ENCODE measurements at regions not wholly inside any gene's neighbourhood (a gene's known extent, or its start where the extent isn't known, plus 50 kb on each side); places are given as distances from the start of the nearest gene placed in this dataset.

DNA sequence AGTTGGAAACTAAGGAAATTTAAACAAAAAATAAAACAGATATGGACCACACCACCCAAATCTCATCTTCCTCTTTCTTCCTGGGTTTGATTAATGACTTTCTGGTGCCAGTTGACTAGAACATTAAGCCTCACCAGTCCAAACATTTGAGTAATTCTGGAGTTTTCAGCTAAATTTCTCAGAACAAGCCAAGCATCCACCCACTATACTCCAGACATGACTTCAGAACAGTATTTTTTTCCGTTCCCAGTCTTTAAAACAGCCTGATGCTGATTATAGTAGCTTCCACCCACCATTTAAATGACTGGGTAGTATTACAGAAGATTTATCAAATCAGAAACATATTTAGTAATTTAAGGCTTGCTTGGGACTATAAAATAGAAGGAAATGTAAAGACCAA, 230.9 kb upstream of the UBASH3B start:
- WGBS (ENCODE audit: insufficient coverage) = no CpG with 5 or more reads among the region's 1 CpG
- Histone ChIP-seq H3K36me3 (ENCODE audit: control insufficient read depth, insufficient read depth, low read length) (no peaks in the 10 kb centered on the region), H3K9me3 (replicated peaks; ENCODE audit: control insufficient read depth, low read depth, low read length) (no peaks in the 10 kb centered on the region), H3K4me1 (ENCODE audit: control insufficient read depth, insufficient read depth, low read length) (no peaks in the 10 kb centered on the region), H3K4me3 (ENCODE audit: low read length) (no peak overlapping the region), H3K27me3 (ENCODE audit: control insufficient read depth, insufficient read depth, low read length) (no peaks in the 10 kb centered on the region), H3K27ac (ENCODE audit: low read length) (no peak overlapping the region)
- DNase-seq = peak; percentile 63

DNA sequence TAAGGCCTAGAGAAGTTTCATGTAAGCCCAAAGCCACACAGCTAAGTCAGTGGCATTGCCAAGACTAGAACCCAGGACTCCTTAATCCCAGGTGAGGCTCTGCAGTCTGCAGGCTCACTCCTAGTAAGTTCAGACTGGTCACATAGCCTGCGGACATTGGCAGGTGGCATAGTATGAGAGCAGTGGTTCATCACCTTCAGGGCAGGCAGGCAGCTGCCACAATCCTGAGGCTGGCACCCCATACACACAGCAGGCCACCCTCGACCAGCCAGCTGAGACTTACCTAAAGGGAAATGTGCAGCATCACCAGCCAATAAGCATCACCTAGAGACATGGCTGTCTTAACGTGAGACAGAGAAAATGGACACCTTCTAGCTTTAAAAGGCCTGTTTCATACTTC, 231.6 kb upstream of the UBASH3B start:
- Histone ChIP-seq H3K9me3 (replicated peaks; ENCODE audit: control insufficient read depth, low read depth, low read length) (no peaks in the 10 kb centered on the region), H3K27ac (ENCODE audit: low read length) (no peak overlapping the region), H3K4me1 (ENCODE audit: control insufficient read depth, insufficient read depth, low read length) (no peaks in the 10 kb centered on the region), H3K27me3 (ENCODE audit: control insufficient read depth, insufficient read depth, low read length) (no peaks in the 10 kb centered on the region), H3K36me3 (ENCODE audit: control insufficient read depth, insufficient read depth, low read length) (no peaks in the 10 kb centered on the region), H3K4me3 (ENCODE audit: low read length) (no peak overlapping the region)
- 86% methylated on average over 2 of the region's 3 CpGs for WGBS (ENCODE audit: insufficient coverage)
- no peak for DNase-seq

DNA sequence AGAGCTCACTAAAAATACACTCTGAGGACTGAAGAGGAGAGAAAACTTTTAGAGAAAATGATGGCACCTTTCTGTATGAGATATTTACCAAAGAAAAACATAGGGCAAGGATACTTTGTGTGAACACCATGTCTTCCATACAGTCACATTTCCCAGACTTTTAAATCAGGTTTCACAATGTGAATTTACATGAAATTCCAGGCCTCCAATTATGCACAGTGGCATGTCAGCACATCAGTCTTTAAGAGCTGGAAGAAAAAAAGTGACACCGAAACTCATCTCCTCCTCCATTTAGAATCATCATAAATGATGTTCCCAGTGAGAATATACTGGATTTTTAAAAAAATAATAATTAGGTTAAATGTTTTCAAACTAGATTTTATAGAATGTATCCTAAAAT, 232.2 kb upstream of the UBASH3B start:
- H3K27me3 ChIP-seq (ENCODE audit: control insufficient read depth, insufficient read depth, low read length) = no peaks in the 10 kb centered on the region
- H3K27ac ChIP-seq (ENCODE audit: low read length) = no peak overlapping the region
- no peaks in the 10 kb centered on the region for H3K4me1 ChIP-seq (ENCODE audit: control insufficient read depth, insufficient read depth, low read length)
- H3K36me3 ChIP-seq (ENCODE audit: control insufficient read depth, insufficient read depth, low read length) = no peaks in the 10 kb centered on the region
- WGBS (ENCODE audit: insufficient coverage) = no CpG with 5 or more reads among the region's 1 CpG
- no peak overlapping the region for H3K4me3 ChIP-seq (ENCODE audit: low read length)
- H3K9me3 ChIP-seq (replicated peaks; ENCODE audit: control insufficient read depth, low read depth, low read length) = no peaks in the 10 kb centered on the region
- DNase-seq = no peak

DNA sequence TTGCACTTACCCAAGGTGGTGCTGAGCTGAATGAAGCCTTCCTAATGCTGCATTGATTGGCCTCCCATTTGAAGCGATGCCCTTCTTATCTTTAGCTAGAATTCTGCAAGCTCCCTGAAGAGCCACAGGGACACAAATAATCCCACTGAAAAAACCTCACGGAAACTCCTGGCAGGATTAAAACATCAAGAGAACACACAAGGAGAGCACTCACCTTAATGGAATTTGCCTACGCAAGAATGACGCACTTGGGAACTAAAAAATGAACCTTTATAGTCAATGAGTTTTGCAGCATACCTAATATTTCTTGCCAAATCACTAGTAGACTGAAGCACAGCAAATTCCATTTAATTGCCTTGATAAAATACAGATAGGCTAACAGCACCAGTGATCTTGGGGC, 232.8 kb upstream of the UBASH3B start:
- Histone ChIP-seq H3K27ac (ENCODE audit: low read length) (no peak overlapping the region), H3K36me3 (ENCODE audit: control insufficient read depth, insufficient read depth, low read length) (no peaks in the 10 kb centered on the region), H3K9me3 (replicated peaks; ENCODE audit: control insufficient read depth, low read depth, low read length) (no peaks in the 10 kb centered on the region), H3K4me1 (ENCODE audit: control insufficient read depth, insufficient read depth, low read length) (no peaks in the 10 kb centered on the region), H3K4me3 (ENCODE audit: low read length) (no peak overlapping the region), H3K27me3 (ENCODE audit: control insufficient read depth, insufficient read depth, low read length) (no peaks in the 10 kb centered on the region)
- WGBS (ENCODE audit: insufficient coverage) = 62% methylated on average over 2 of the region's 4 CpGs
- DNase-seq = peak; percentile 71

DNA sequence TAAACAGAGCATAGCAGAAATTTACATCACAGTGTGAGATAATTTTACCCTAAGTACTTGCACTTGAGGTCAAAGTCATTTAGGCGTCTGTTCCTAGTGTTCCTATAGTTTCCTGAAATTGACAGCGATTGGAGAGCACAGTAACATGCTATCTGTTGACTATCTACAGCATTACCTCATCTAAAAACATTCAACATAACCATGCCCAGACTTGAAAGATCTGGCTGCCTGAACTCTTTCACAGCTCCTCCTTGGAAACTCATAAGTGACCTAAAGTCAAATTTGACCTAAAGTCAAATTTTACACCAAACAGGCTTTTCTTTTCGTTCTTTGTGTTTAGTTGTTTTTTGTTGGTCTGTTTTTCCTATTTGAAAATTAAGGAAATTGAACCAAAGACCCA, 233.8 kb upstream of the UBASH3B start:
- H3K9me3 ChIP-seq (replicated peaks; ENCODE audit: control insufficient read depth, low read depth, low read length) = no peaks in the 10 kb centered on the region
- H3K27me3 ChIP-seq (ENCODE audit: control insufficient read depth, insufficient read depth, low read length) = no peaks in the 10 kb centered on the region
- no peaks in the 10 kb centered on the region for H3K4me1 ChIP-seq (ENCODE audit: control insufficient read depth, insufficient read depth, low read length)
- no peak overlapping the region for H3K4me3 ChIP-seq (ENCODE audit: low read length)
- H3K36me3 ChIP-seq (ENCODE audit: control insufficient read depth, insufficient read depth, low read length) = no peaks in the 10 kb centered on the region
- H3K27ac ChIP-seq (ENCODE audit: low read length) = no peak overlapping the region
- 58% methylated on average over 2 of the region's 3 CpGs for WGBS (ENCODE audit: insufficient coverage)
- DNase-seq = peak; percentile 22

DNA sequence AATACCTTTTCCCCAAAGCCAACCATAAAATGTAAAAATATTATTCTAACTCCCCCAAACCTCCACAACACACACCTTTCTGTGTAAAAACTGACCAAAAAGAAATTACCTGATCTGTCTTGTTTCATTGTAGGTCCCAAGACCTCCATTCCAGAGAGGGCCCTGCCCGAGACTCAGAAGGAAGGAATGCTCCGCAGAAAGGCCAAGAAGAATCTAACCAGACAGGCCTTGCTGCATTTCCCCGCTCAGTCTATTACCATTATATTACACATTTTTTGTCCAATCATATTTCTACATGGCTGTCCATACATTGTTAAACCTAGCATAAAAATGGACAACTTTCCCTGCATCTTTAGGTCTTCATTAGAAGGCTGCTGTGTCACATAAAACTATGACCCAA, 237.5 kb upstream of the UBASH3B start:
- DNase-seq = no peak
- WGBS (ENCODE audit: insufficient coverage) = 100% methylated on average over 3 of the region's 3 CpGs
- H3K9me3 ChIP-seq (replicated peaks; ENCODE audit: control insufficient read depth, low read depth, low read length) = peaks cover 10% of the 10 kb centered on the region
- H3K4me3 ChIP-seq (ENCODE audit: low read length) = no peak overlapping the region
- no peaks in the 10 kb centered on the region for H3K4me1 ChIP-seq (ENCODE audit: control insufficient read depth, insufficient read depth, low read length)
- no peak overlapping the region for H3K27ac ChIP-seq (ENCODE audit: low read length)
- H3K27me3 ChIP-seq (ENCODE audit: control insufficient read depth, insufficient read depth, low read length) = no peaks in the 10 kb centered on the region
- H3K36me3 ChIP-seq (ENCODE audit: control insufficient read depth, insufficient read depth, low read length) = no peaks in the 10 kb centered on the region

DNA sequence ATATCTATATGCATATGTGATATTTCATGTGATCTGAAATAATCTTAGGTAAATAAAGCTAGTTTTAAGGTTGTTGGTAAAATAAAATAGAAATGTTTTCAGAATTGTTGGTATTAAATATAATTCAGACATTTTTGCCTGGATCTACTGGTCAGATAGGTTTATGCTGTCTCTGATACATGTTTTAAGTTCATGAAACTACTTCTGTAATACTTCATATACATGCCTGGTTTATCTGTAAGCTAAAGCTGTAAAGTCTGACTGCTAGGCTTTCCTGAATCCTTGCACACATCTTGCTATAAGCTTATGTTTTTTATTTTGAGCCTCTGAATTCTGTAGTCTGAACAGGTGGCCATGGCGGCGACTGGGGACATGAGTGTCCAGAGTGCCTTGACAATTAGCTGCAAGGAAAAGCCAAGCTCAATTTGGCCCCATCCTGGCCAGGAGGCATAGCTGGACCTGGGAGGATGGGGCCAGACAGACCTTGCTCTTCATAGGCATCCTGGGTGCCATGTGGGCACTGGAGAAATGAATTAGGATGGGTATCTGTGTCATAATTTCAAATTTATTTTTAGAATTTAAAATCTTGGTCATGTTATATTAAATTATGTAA, 241.0 kb upstream of the UBASH3B start:
- no peak overlapping the region for H3K4me3 ChIP-seq (ENCODE audit: low read length)
- H3K27ac ChIP-seq (ENCODE audit: low read length) = no peak overlapping the region
- no peaks in the 10 kb centered on the region for H3K4me1 ChIP-seq (ENCODE audit: control insufficient read depth, insufficient read depth, low read length)
- H3K36me3 ChIP-seq (ENCODE audit: control insufficient read depth, insufficient read depth, low read length) = no peaks in the 10 kb centered on the region
- peaks cover 10% of the 10 kb centered on the region for H3K9me3 ChIP-seq (replicated peaks; ENCODE audit: control insufficient read depth, low read depth, low read length)
- no peak for DNase-seq
- no peaks in the 10 kb centered on the region for H3K27me3 ChIP-seq (ENCODE audit: control insufficient read depth, insufficient read depth, low read length)
- no CpG with 5 or more reads among the region's 2 CpGs for WGBS (ENCODE audit: insufficient coverage)

DNA sequence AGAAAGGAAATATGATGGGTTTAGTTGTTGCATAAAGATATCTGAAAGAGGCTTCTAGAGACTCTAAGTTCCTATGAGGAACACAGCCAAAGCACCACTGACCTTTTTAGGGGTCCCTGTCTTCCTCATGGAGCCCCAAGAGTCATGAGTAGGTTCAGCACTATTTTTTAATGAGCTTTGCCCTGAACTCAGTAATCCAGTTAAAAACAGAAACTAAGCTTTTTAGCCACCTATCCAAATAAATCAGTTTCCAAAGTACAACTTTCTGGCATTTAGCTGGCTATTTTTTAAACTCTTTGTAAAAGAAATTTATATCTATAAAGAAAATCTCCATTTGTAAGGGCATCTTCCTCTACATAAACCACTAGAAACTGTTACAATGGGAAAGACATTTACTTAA, 241.8 kb upstream of the UBASH3B start:
- peaks cover 10% of the 10 kb centered on the region for H3K9me3 ChIP-seq (replicated peaks; ENCODE audit: control insufficient read depth, low read depth, low read length)
- no peaks in the 10 kb centered on the region for H3K27me3 ChIP-seq (ENCODE audit: control insufficient read depth, insufficient read depth, low read length)
- DNase-seq = no peak
- H3K27ac ChIP-seq (ENCODE audit: low read length) = no peak overlapping the region
- H3K4me1 ChIP-seq (ENCODE audit: control insufficient read depth, insufficient read depth, low read length) = no peaks in the 10 kb centered on the region
- no peaks in the 10 kb centered on the region for H3K36me3 ChIP-seq (ENCODE audit: control insufficient read depth, insufficient read depth, low read length)
- no peak overlapping the region for H3K4me3 ChIP-seq (ENCODE audit: low read length)

DNA sequence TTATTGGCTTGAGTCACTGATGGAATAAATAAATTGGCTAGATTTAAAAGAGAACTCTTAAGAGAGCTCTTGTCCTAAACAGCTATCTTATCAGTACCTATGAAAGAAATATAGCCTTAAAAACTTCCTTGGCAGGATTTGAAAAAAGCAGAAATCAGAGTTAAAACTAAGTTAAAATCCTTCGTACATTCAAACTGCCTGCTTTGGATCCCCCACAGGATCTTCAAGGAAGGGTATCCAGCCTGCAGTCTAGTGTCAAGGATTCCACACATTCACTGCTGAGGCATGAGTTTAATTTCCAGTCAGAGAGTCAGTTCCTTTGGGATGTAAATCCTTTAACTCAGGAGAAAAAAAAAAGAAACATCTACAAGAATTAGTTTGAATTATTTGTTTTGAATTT, 242.9 kb upstream of the UBASH3B start:
- no peak for DNase-seq
- H3K9me3 ChIP-seq (replicated peaks; ENCODE audit: control insufficient read depth, low read depth, low read length) = peaks cover 10% of the 10 kb centered on the region
- no peak overlapping the region for H3K4me3 ChIP-seq (ENCODE audit: low read length)
- no peak overlapping the region for H3K27ac ChIP-seq (ENCODE audit: low read length)
- no peaks in the 10 kb centered on the region for H3K36me3 ChIP-seq (ENCODE audit: control insufficient read depth, insufficient read depth, low read length)
- WGBS (ENCODE audit: insufficient coverage) = no CpG with 5 or more reads among the region's 1 CpG
- no peaks in the 10 kb centered on the region for H3K4me1 ChIP-seq (ENCODE audit: control insufficient read depth, insufficient read depth, low read length)
- H3K27me3 ChIP-seq (ENCODE audit: control insufficient read depth, insufficient read depth, low read length) = no peaks in the 10 kb centered on the region

DNA sequence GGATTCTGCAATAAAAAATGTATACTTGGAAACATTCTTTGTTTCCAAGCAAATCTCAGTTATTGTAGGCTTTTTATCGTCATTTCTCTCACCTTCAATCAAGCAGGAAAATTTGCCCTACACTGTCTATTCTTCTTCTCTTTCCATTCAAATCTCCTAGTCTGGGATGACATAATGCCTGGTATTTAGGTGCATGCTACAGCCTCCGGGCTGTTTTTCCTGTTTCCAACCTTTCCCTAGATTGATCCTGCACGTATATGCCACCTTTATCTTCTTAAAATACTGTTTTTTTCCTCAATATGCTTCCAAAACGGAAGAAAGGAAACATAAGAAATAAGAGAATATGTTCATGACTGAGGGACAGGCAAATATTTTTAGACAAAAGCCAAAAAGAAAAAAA, 249.1 kb upstream of the UBASH3B start:
- no CpG with 5 or more reads among the region's 4 CpGs for WGBS (ENCODE audit: insufficient coverage)
- no peaks in the 10 kb centered on the region for H3K9me3 ChIP-seq (replicated peaks; ENCODE audit: control insufficient read depth, low read depth, low read length)
- H3K27ac ChIP-seq (ENCODE audit: low read length) = no peak overlapping the region
- H3K4me3 ChIP-seq (ENCODE audit: low read length) = no peak overlapping the region
- H3K27me3 ChIP-seq (ENCODE audit: control insufficient read depth, insufficient read depth, low read length) = no peaks in the 10 kb centered on the region
- no peaks in the 10 kb centered on the region for H3K36me3 ChIP-seq (ENCODE audit: control insufficient read depth, insufficient read depth, low read length)
- no peaks in the 10 kb centered on the region for H3K4me1 ChIP-seq (ENCODE audit: control insufficient read depth, insufficient read depth, low read length)
- DNase-seq = no peak
